Amygdala (tissue), 56 donors: ENCODE measurements at regions not wholly inside any gene's neighbourhood (a gene's known extent, or its start where the extent isn't known, plus 50 kb on each side); places are given as distances from the start of the nearest gene placed in this dataset.
"Not testable (repeated sequence)": the region's sequence is repeated elsewhere in the genome, so short reads cannot be mapped to it uniquely, and the experiment has no call there.

Experiments
- DNase-seq, 56 donors: peaks; one replicate each; lab custom pipeline; 2025; lab: John Stamatoyannopoulos, UW

- DNase-seq, result peak in 8 of 56 donors; percentile 5 to 36 (median 16)
These were observed 63.5 kb upstream of the SERP2 start for GRCh38 chr13:44309794-44310757.

- DNase-seq, result no peak
These were observed 62.4 kb upstream of the SERP2 start for GRCh38 chr13:44311011-44311780.

GRCh38 chr13:44312131-44312530 lies 61.5 kb upstream of the SERP2 start:
- no peak for DNase-seq

GRCh38 chr13:44312834-44313551 lies 60.6 kb upstream of the SERP2 start:
- DNase-seq, result no peak

- no peak for DNase-seq
These were observed 60.0 kb upstream of the SERP2 start for GRCh38 chr13:44313674-44314073.

- not testable (repeated sequence) for DNase-seq
These were observed 59.5 kb upstream of the SERP2 start for GRCh38 chr13:44314160-44314559.

GRCh38 chr13:44317752-44318151 lies 55.9 kb upstream of the SERP2 start:
- no peak for DNase-seq

GRCh38 chr13:44318161-44318560 lies 55.5 kb upstream of the SERP2 start:
- no peak for DNase-seq

- no peak for DNase-seq
These were observed 53.0 kb upstream of the SERP2 start for GRCh38 chr13:44320611-44321010.

GRCh38 chr13:44321961-44322360 lies 51.7 kb upstream of the SERP2 start:
- DNase-seq, result no peak

- DNase-seq, result no peak
These were observed 50.7 kb upstream of the SERP2 start for GRCh38 chr13:44322928-44323327.

GRCh38 chr13:44323754-44324153 lies 49.9 kb upstream of the SERP2 start:
- DNase-seq, result no peak
